ENCODE measurements at regions not wholly inside any gene's neighbourhood (a gene's known extent, or its start where the extent isn't known, plus 50 kb on each side); places are given as distances from the start of the nearest gene placed in this dataset.
A peak's percentile ranks its signal among the peaks of the same experiment; 100 is the strongest.

GRCh38 chr6:114471450-114471849 is 128.6 kb upstream of the HS3ST5 start:
- peak; percentile 3 for DNase-seq (ENCODE audit: low read depth, low spot score)
- TF ChIP-seq YY1 (IDR thresholded peaks at IDR 0.05; ENCODE audit: insufficient read depth, insufficient read length) = no peak
- TF ChIP-seq ZNF274 (IDR thresholded peaks at IDR 0.05; ENCODE audit: low read depth, low read length) = no peak
- no peak for TF ChIP-seq SUZ12 (IDR thresholded peaks at IDR 0.05; ENCODE audit: extremely low read depth, insufficient read depth, insufficient read length)
- H3K9me3 ChIP-seq (ENCODE audit: insufficient read depth, low read length) = no peaks in the 10 kb centered on the region

GRCh38 chr6:114467931-114468330 is 125.1 kb upstream of the HS3ST5 start:
- TF ChIP-seq YY1 (IDR thresholded peaks at IDR 0.05; ENCODE audit: insufficient read depth, insufficient read length) (no peak), SUZ12 (IDR thresholded peaks at IDR 0.05; ENCODE audit: extremely low read depth, insufficient read depth, insufficient read length) (no peak), ZNF274 (IDR thresholded peaks at IDR 0.05; ENCODE audit: low read depth, low read length) (no peak)
- no peak overlapping the region for H3K9ac ChIP-seq (ENCODE audit: insufficient read length, low read depth)
- H3K27me3 ChIP-seq (ENCODE audit: insufficient read depth, insufficient read length) = no peaks in the 10 kb centered on the region
- no peaks in the 10 kb centered on the region for H3K9me3 ChIP-seq (ENCODE audit: insufficient read depth, low read length)
- H3K4me3 ChIP-seq (ENCODE audit: insufficient read length, low read depth) = no peak overlapping the region
- no peak for DNase-seq (ENCODE audit: low read depth, low spot score)
- no peaks in the 10 kb centered on the region for H3K4me1 ChIP-seq (ENCODE audit: insufficient read depth, insufficient read length)
- H3K36me3 ChIP-seq (ENCODE audit: insufficient read depth, insufficient read length, low read length) = no peaks in the 10 kb centered on the region

More at GRCh38 chr6:114471450-114471849, 128.6 kb upstream of the HS3ST5 start:
- H3K9ac ChIP-seq (ENCODE audit: insufficient read length, low read depth) = no peak overlapping the region
- H3K27me3 ChIP-seq (ENCODE audit: insufficient read depth, insufficient read length) = no peaks in the 10 kb centered on the region
- no peaks in the 10 kb centered on the region for H3K36me3 ChIP-seq (ENCODE audit: insufficient read depth, insufficient read length, low read length)
- no peak overlapping the region for H3K4me3 ChIP-seq (ENCODE audit: insufficient read length, low read depth)
- no peaks in the 10 kb centered on the region for H3K4me1 ChIP-seq (ENCODE audit: insufficient read depth, insufficient read length)

- H3K4me1 ChIP-seq (ENCODE audit: insufficient read depth, insufficient read length) = no peaks in the 10 kb centered on the region
- no peak overlapping the region for H3K4me3 ChIP-seq (ENCODE audit: insufficient read length, low read depth)
- DNase-seq (ENCODE audit: low read depth, low spot score) = no peak
- H3K27me3 ChIP-seq (ENCODE audit: insufficient read depth, insufficient read length) = no peaks in the 10 kb centered on the region
- no peak overlapping the region for H3K9ac ChIP-seq (ENCODE audit: insufficient read length, low read depth)
- no peaks in the 10 kb centered on the region for H3K36me3 ChIP-seq (ENCODE audit: insufficient read depth, insufficient read length, low read length)
- H3K9me3 ChIP-seq (ENCODE audit: insufficient read depth, low read length) = no peaks in the 10 kb centered on the region
- no peak for TF ChIP-seq ZNF274 (IDR thresholded peaks at IDR 0.05; ENCODE audit: low read depth, low read length)
These were observed 122.7 kb upstream of the HS3ST5 start for GRCh38 chr6:114465511-114465910.

GRCh38 chr6:114453737-114454276 is 111.0 kb upstream of the HS3ST5 start:
- H3K36me3 ChIP-seq (ENCODE audit: insufficient read depth, insufficient read length, low read length) = no peaks in the 10 kb centered on the region
- H3K27me3 ChIP-seq (ENCODE audit: insufficient read depth, insufficient read length) = no peaks in the 10 kb centered on the region
- no peak overlapping the region for H3K4me3 ChIP-seq (ENCODE audit: insufficient read length, low read depth)
- no peak for DNase-seq (ENCODE audit: low read depth, low spot score)
- H3K4me1 ChIP-seq (ENCODE audit: insufficient read depth, insufficient read length) = no peaks in the 10 kb centered on the region
- no peak for TF ChIP-seq YY1 (IDR thresholded peaks at IDR 0.05; ENCODE audit: insufficient read depth, insufficient read length)
- TF ChIP-seq SUZ12 (IDR thresholded peaks at IDR 0.05; ENCODE audit: extremely low read depth, insufficient read depth, insufficient read length) = no peak
- TF ChIP-seq ZNF274 (IDR thresholded peaks at IDR 0.05; ENCODE audit: low read depth, low read length) = no peak
- H3K9me3 ChIP-seq (ENCODE audit: insufficient read depth, low read length) = no peaks in the 10 kb centered on the region
- no peak overlapping the region for H3K9ac ChIP-seq (ENCODE audit: insufficient read length, low read depth)

GRCh38 chr6:114452785-114453401 is 110.1 kb upstream of the HS3ST5 start:
- no peaks in the 10 kb centered on the region for H3K4me1 ChIP-seq (ENCODE audit: insufficient read depth, insufficient read length)
- H3K36me3 ChIP-seq (ENCODE audit: insufficient read depth, insufficient read length, low read length) = no peaks in the 10 kb centered on the region
- H3K9me3 ChIP-seq (ENCODE audit: insufficient read depth, low read length) = no peaks in the 10 kb centered on the region
- no peaks in the 10 kb centered on the region for H3K27me3 ChIP-seq (ENCODE audit: insufficient read depth, insufficient read length)
- TF ChIP-seq YY1 (IDR thresholded peaks at IDR 0.05; ENCODE audit: insufficient read depth, insufficient read length) (no peak), SUZ12 (IDR thresholded peaks at IDR 0.05; ENCODE audit: extremely low read depth, insufficient read depth, insufficient read length) (no peak), ZNF274 (IDR thresholded peaks at IDR 0.05; ENCODE audit: low read depth, low read length) (no peak)
- no peak overlapping the region for H3K4me3 ChIP-seq (ENCODE audit: insufficient read length, low read depth)
- H3K9ac ChIP-seq (ENCODE audit: insufficient read length, low read depth) = no peak overlapping the region
- no peak for DNase-seq (ENCODE audit: low read depth, low spot score)

GRCh38 chr6:114450631-114451030 is 107.8 kb upstream of the HS3ST5 start:
- Histone ChIP-seq H3K9ac (ENCODE audit: insufficient read length, low read depth) (no peak overlapping the region), H3K27me3 (ENCODE audit: insufficient read depth, insufficient read length) (no peaks in the 10 kb centered on the region), H3K4me1 (ENCODE audit: insufficient read depth, insufficient read length) (no peaks in the 10 kb centered on the region), H3K36me3 (ENCODE audit: insufficient read depth, insufficient read length, low read length) (no peaks in the 10 kb centered on the region), H3K4me3 (ENCODE audit: insufficient read length, low read depth) (no peak overlapping the region), H3K9me3 (ENCODE audit: insufficient read depth, low read length) (no peaks in the 10 kb centered on the region)
- TF ChIP-seq YY1 (IDR thresholded peaks at IDR 0.05; ENCODE audit: insufficient read depth, insufficient read length) = no peak
- no peak for TF ChIP-seq ZNF274 (IDR thresholded peaks at IDR 0.05; ENCODE audit: low read depth, low read length)
- no peak for TF ChIP-seq SUZ12 (IDR thresholded peaks at IDR 0.05; ENCODE audit: extremely low read depth, insufficient read depth, insufficient read length)
- DNase-seq (ENCODE audit: low read depth, low spot score) = no peak

- no peaks in the 10 kb centered on the region for H3K27me3 ChIP-seq (ENCODE audit: insufficient read depth, insufficient read length)
- no peak overlapping the region for H3K9ac ChIP-seq (ENCODE audit: insufficient read length, low read depth)
- no peaks in the 10 kb centered on the region for H3K4me1 ChIP-seq (ENCODE audit: insufficient read depth, insufficient read length)
- no peak for DNase-seq (ENCODE audit: low read depth, low spot score)
- H3K4me3 ChIP-seq (ENCODE audit: insufficient read length, low read depth) = no peak overlapping the region
- no peaks in the 10 kb centered on the region for H3K36me3 ChIP-seq (ENCODE audit: insufficient read depth, insufficient read length, low read length)
- no peaks in the 10 kb centered on the region for H3K9me3 ChIP-seq (ENCODE audit: insufficient read depth, low read length)
- no peak for TF ChIP-seq YY1 (IDR thresholded peaks at IDR 0.05; ENCODE audit: insufficient read depth, insufficient read length)
These were observed 106.8 kb upstream of the HS3ST5 start for GRCh38 chr6:114449659-114450058.
